CD4-positive, alpha-beta memory T cell (primary cell): ENCODE measurements at regions not wholly inside any gene's neighbourhood (a gene's known extent, or its start where the extent isn't known, plus 50 kb on each side); places are given as distances from the start of the nearest gene placed in this dataset.
"Not testable (repeated sequence)": the region's sequence is repeated elsewhere in the genome, so short reads cannot be mapped to it uniquely, and the experiment has no call there.

Source experiments
- CTCF ChIA-PET: fragments of 350-600 bp; sonication (Branson Sonifier 250); formaldehyde crosslinking; loops from one replicate; lab custom pipeline; 2021; ENCODE audit warnings: inconsistent platforms; ENCODE audit not compliant: partially characterized antibody; lab: Charles Lee
- POLR2A ChIA-PET: fragments of 350-600 bp; sonication (Branson Sonifier 250); formaldehyde crosslinking; loops from one replicate; lab custom pipeline; 2021; ENCODE audit not compliant: partially characterized antibody; lab: Charles Lee
- DNase-seq, 5 donors: peaks; one replicate each; pipeline versions ENCODE4 v3.0.0 to v3.0.0-alpha.2; 2020 to 2022; ENCODE audit warnings: mixed read lengths in 1 of 5
- H3K27ac ChIP-seq: one replicate; pipeline ENCODE4 v1.7.0; 2013; ENCODE audit warnings: low read depth, low read length
- H3K27me3 ChIP-seq: 2 replicates; pipeline ENCODE4 v1.7.0; 2013; ENCODE audit warnings: mild to moderate bottlenecking, low read length, moderate library complexity; ENCODE audit not compliant: insufficient read depth
- H3K36me3 ChIP-seq: 2 replicates; pipeline ENCODE4 v1.7.0; 2013; ENCODE audit warnings: mild to moderate bottlenecking, low read length, moderate library complexity; ENCODE audit not compliant: insufficient read depth
- H3K4me1 ChIP-seq: 2 replicates; pipeline ENCODE4 v1.7.0; 2013; ENCODE audit warnings: mild to moderate bottlenecking, low read length, moderate library complexity; ENCODE audit not compliant: insufficient read depth
- H3K4me3 ChIP-seq, 2 donors: one replicate each; pipeline ENCODE4 v1.7.0; 2013; ENCODE audit warnings: low read length in 2 of 2, mild to moderate bottlenecking in 1 of 2
- H3K9me3 ChIP-seq, 2 donors: one replicate each; pipeline ENCODE4 v1.7.0; 2013; ENCODE audit warnings: low read length in 2 of 2, control low read depth in 1 of 2; ENCODE audit not compliant: control insufficient read depth in 1 of 2
- H3K27ac Mint-ChIP-seq, 7 donors: one replicate each; pipeline ENCODE4 v1.8.0; 2020 to 2021; ENCODE audit warnings: mixed read lengths in 7 of 7, mild to moderate bottlenecking in 6 of 7, inconsistent platforms in 3 of 7, moderate library complexity in 3 of 7
- H3K27me3 Mint-ChIP-seq, 2 donors: one replicate each; pipeline ENCODE4 v1.8.0; 2020 to 2021; ENCODE audit warnings: mixed read lengths in 2 of 2
- H3K36me3 Mint-ChIP-seq, 2 donors: one replicate each; pipeline ENCODE4 v1.8.0; 2020 to 2021; ENCODE audit warnings: mixed read lengths in 2 of 2, inconsistent platforms in 1 of 2, mild to moderate bottlenecking in 1 of 2
- H3K4me1 Mint-ChIP-seq, 4 donors: one replicate each; pipeline ENCODE4 v1.8.0; 2020 to 2021; ENCODE audit warnings: mixed read lengths in 4 of 4, mild to moderate bottlenecking in 1 of 4
- H3K4me3 Mint-ChIP-seq, 8 donors: one replicate each; pipeline ENCODE4 v1.8.0; 2020 to 2021; ENCODE audit warnings: mixed read lengths in 8 of 8, mild to moderate bottlenecking in 7 of 8, moderate library complexity in 6 of 8, inconsistent platforms in 3 of 8
- H3K9me3 Mint-ChIP-seq, 8 donors: one replicate each; pipeline ENCODE4 v1.8.0; 2020 to 2021; ENCODE audit warnings: mixed read lengths in 8 of 8, mild to moderate bottlenecking in 5 of 8, inconsistent platforms in 3 of 8, moderate library complexity in 1 of 8
- intact Hi-C: fragments of 100-400 bp; cut with micrococcal nuclease; formaldehyde crosslinking; loops from one replicate; pipeline ENCODE4 v1.15.1; 2023

GRCh38 chr1:38727684-38728584 lies 131.6 kb downstream of the RRAGC start:
- intact Hi-C loops, result no loop called here
- Mint-ChIP-seq H3K27me3 (peaks cover 35 to 66% of the 10 kb centered on the region in 2 donors), H3K36me3 (no peaks in the 10 kb centered on the region), H3K4me1 (peaks cover 0 to 2% (median 0%) of the 10 kb centered on the region in 4 donors), H3K9me3 (no peaks in the 10 kb centered on the region), H3K27ac (no peak overlapping the region), H3K4me3 (no peak overlapping the region)
- no peaks in the 10 kb centered on the region for H3K36me3 ChIP-seq
- H3K9me3 ChIP-seq, result no peaks in the 10 kb centered on the region
- no peaks in the 10 kb centered on the region for H3K4me1 ChIP-seq
- DNase-seq, result no peak
- H3K4me3 ChIP-seq, result no peak overlapping the region
- POLR2A ChIA-PET, result no interaction called here
- H3K27me3 ChIP-seq, result no peaks in the 10 kb centered on the region
- no peak overlapping the region for H3K27ac ChIP-seq
- CTCF ChIA-PET, result no interaction called here

- H3K36me3 ChIP-seq, H3K4me3 ChIP-seq, H3K9me3 Mint-ChIP-seq, H3K4me1 Mint-ChIP-seq, H3K9me3 ChIP-seq, CTCF ChIA-PET, DNase-seq, H3K4me3 Mint-ChIP-seq, H3K36me3 Mint-ChIP-seq, intact Hi-C loops, H3K27ac Mint-ChIP-seq, H3K27ac ChIP-seq, POLR2A ChIA-PET, H3K4me1 ChIP-seq, H3K27me3 ChIP-seq: not testable (repeated sequence)
- H3K27me3 Mint-ChIP-seq, result peaks cover 32 to 58% of the 10 kb centered on the region in 2 donors
Observed at GRCh38 chr1:38725321-38725961, 134.1 kb downstream of the RRAGC start.

- H3K36me3 Mint-ChIP-seq, result no peaks in the 10 kb centered on the region
- no peak overlapping the region for H3K4me3 Mint-ChIP-seq
- POLR2A ChIA-PET, result no interaction called here
Observed at GRCh38 chr1:38724160-38725131, 135.1 kb downstream of the RRAGC start.

GRCh38 chr1:38721816-38722215 lies 137.8 kb downstream of the RRAGC start:
- POLR2A ChIA-PET, result no interaction called here
- H3K36me3 Mint-ChIP-seq, result no peaks in the 10 kb centered on the region

More at GRCh38 chr1:38724160-38725131, 135.1 kb downstream of the RRAGC start:
- Histone ChIP-seq H3K9me3 (no peaks in the 10 kb centered on the region), H3K27ac (no peak overlapping the region), H3K36me3 (no peaks in the 10 kb centered on the region), H3K4me3 (no peak overlapping the region), H3K27me3 (no peaks in the 10 kb centered on the region), H3K4me1 (no peaks in the 10 kb centered on the region)
- intact Hi-C loops, result no loop called here
- no peak overlapping the region for H3K27ac Mint-ChIP-seq
- H3K9me3 Mint-ChIP-seq, result no peaks in the 10 kb centered on the region
- peaks cover 0 to 2% (median 0%) of the 10 kb centered on the region in 4 donors for H3K4me1 Mint-ChIP-seq
- DNase-seq, result no peak
- CTCF ChIA-PET, result no interaction called here
- H3K27me3 Mint-ChIP-seq, result peaks cover 29 to 56% of the 10 kb centered on the region in 2 donors

GRCh38 chr1:38719880-38720279 lies 139.7 kb downstream of the RRAGC start:
- H3K36me3 ChIP-seq, result no peaks in the 10 kb centered on the region
- H3K27me3 Mint-ChIP-seq, result peaks cover 9 to 21% of the 10 kb centered on the region in 2 donors
- no peaks in the 10 kb centered on the region for H3K4me1 Mint-ChIP-seq
- intact Hi-C loops, result no loop called here
- ChIA-PET CTCF (no interaction called here), POLR2A (no interaction called here)
- H3K4me3 ChIP-seq, result no peak overlapping the region
- H3K9me3 ChIP-seq, result no peaks in the 10 kb centered on the region
- H3K9me3 Mint-ChIP-seq, result peaks cover 0 to 12% (median 0%) of the 10 kb centered on the region in 8 donors
- H3K4me1 ChIP-seq, result no peaks in the 10 kb centered on the region
- no peak for DNase-seq
- H3K27ac ChIP-seq, result no peak overlapping the region
- H3K27me3 ChIP-seq, result no peaks in the 10 kb centered on the region
- no peaks in the 10 kb centered on the region for H3K36me3 Mint-ChIP-seq
- no peak overlapping the region for H3K27ac Mint-ChIP-seq
- no peak overlapping the region for H3K4me3 Mint-ChIP-seq

More at GRCh38 chr1:38721816-38722215, 137.8 kb downstream of the RRAGC start:
- Mint-ChIP-seq H3K4me3 (no peak overlapping the region), H3K9me3 (peaks cover 0 to 2% (median 0%) of the 10 kb centered on the region in 8 donors), H3K27me3 (peaks cover 18 to 35% of the 10 kb centered on the region in 2 donors), H3K4me1 (no peaks in the 10 kb centered on the region), H3K27ac (no peak overlapping the region)
- Histone ChIP-seq H3K4me3 (no peak overlapping the region), H3K9me3 (no peaks in the 10 kb centered on the region), H3K4me1 (no peaks in the 10 kb centered on the region), H3K36me3 (no peaks in the 10 kb centered on the region), H3K27ac (no peak overlapping the region), H3K27me3 (no peaks in the 10 kb centered on the region)
- intact Hi-C loops, result no loop called here
- CTCF ChIA-PET, result no interaction called here
- DNase-seq, result no peak

- POLR2A ChIA-PET, result no interaction called here
- H3K27ac Mint-ChIP-seq, result no peak overlapping the region
- CTCF ChIA-PET, result no interaction called here
- Histone ChIP-seq H3K36me3 (no peaks in the 10 kb centered on the region), H3K4me1 (no peaks in the 10 kb centered on the region), H3K4me3 (no peak overlapping the region), H3K27me3 (no peaks in the 10 kb centered on the region), H3K27ac (no peak overlapping the region), H3K9me3 (no peaks in the 10 kb centered on the region)
- H3K36me3 Mint-ChIP-seq, result no peaks in the 10 kb centered on the region
- H3K27me3 Mint-ChIP-seq, result peaks cover 11% of the 10 kb centered on the region in 2 donors
- no peak for DNase-seq
- intact Hi-C loops, result no loop called here
- H3K4me3 Mint-ChIP-seq, result no peak overlapping the region
- H3K9me3 Mint-ChIP-seq, result peaks cover 0 to 12% (median 0%) of the 10 kb centered on the region in 8 donors
- no peaks in the 10 kb centered on the region for H3K4me1 Mint-ChIP-seq
Observed at GRCh38 chr1:38718031-38718430, 141.5 kb downstream of the RRAGC start.

- Mint-ChIP-seq H3K27ac (no peak overlapping the region), H3K9me3 (peaks cover 0 to 12% (median under 1%) of the 10 kb centered on the region in 8 donors), H3K4me3 (no peak overlapping the region), H3K36me3 (no peaks in the 10 kb centered on the region), H3K27me3 (peaks cover 8 to 9% of the 10 kb centered on the region in 2 donors), H3K4me1 (no peaks in the 10 kb centered on the region)
- H3K27me3 ChIP-seq, result no peaks in the 10 kb centered on the region
- no peak overlapping the region for H3K4me3 ChIP-seq
- no peaks in the 10 kb centered on the region for H3K4me1 ChIP-seq
- no peak overlapping the region for H3K27ac ChIP-seq
- ChIA-PET CTCF (no interaction called here), POLR2A (no interaction called here)
- intact Hi-C loops, result no loop called here
- no peak for DNase-seq
- H3K9me3 ChIP-seq, result no peaks in the 10 kb centered on the region
- no peaks in the 10 kb centered on the region for H3K36me3 ChIP-seq
Observed at GRCh38 chr1:38716229-38716628, 143.3 kb downstream of the RRAGC start.
